ENCODE measurements at regions not wholly inside any gene's neighbourhood (a gene's known extent, or its start where the extent isn't known, plus 50 kb on each side); places are given as distances from the start of the nearest gene placed in this dataset.
"Not testable (repeated sequence)": the region's sequence is repeated elsewhere in the genome, so short reads cannot be mapped to it uniquely, and the experiment has no call there.

- Histone ChIP-seq H3K4me1 (ENCODE audit: low read depth, poor library complexity, severe bottlenecking) (no peaks in the 10 kb centered on the region), H2AFZ (ENCODE audit: low read depth) (no peak overlapping the region), H3K4me3 (IDR thresholded peaks at IDR 0.05; ENCODE audit: insufficient read depth, low read depth, low read length) (no peak overlapping the region), H4K20me1 (ENCODE audit: insufficient read depth) (no peaks in the 10 kb centered on the region), H3K9ac (no peak overlapping the region), H3K4me2 (no peak overlapping the region), H3K27ac (no peak overlapping the region), H3K79me2 (ENCODE audit: insufficient read depth, low read depth) (no peaks in the 10 kb centered on the region), H3K36me3 (ENCODE audit: insufficient read depth) (no peaks in the 10 kb centered on the region), H3K27me3 (ENCODE audit: insufficient read depth, low read depth) (no peaks in the 10 kb centered on the region)
- TF ChIP-seq CTCF (conservative IDR thresholded peaks at IDR 0.05; ENCODE audit: low read depth, low read length): no peak
Observed at GRCh38 chr3:115204475-115204874, 57.4 kb upstream of the ZBTB20 start.

GRCh38 chr3:115208066-115208750 is 61.1 kb upstream of the ZBTB20 start:
- H3K79me2 ChIP-seq (ENCODE audit: insufficient read depth, low read depth): no peaks in the 10 kb centered on the region
- no peaks in the 10 kb centered on the region for H3K27me3 ChIP-seq (ENCODE audit: insufficient read depth, low read depth)
- no peak overlapping the region for H3K4me3 ChIP-seq (IDR thresholded peaks at IDR 0.05; ENCODE audit: insufficient read depth, low read depth, low read length)
- H3K4me2 ChIP-seq: no peak overlapping the region
- H4K20me1 ChIP-seq (ENCODE audit: insufficient read depth): no peaks in the 10 kb centered on the region
- H2AFZ ChIP-seq (ENCODE audit: low read depth): no peak overlapping the region
- no peak overlapping the region for H3K27ac ChIP-seq
- no peak overlapping the region for H3K9ac ChIP-seq
- peaks cover 4% of the 10 kb centered on the region for H3K4me1 ChIP-seq (ENCODE audit: low read depth, poor library complexity, severe bottlenecking)
- no peaks in the 10 kb centered on the region for H3K36me3 ChIP-seq (ENCODE audit: insufficient read depth)
- no peak for TF ChIP-seq CTCF (conservative IDR thresholded peaks at IDR 0.05; ENCODE audit: low read depth, low read length)

- H3K79me2 ChIP-seq (ENCODE audit: insufficient read depth, low read depth): no peaks in the 10 kb centered on the region
- H3K4me1 ChIP-seq (ENCODE audit: low read depth, poor library complexity, severe bottlenecking): peaks cover 9% of the 10 kb centered on the region
- H2AFZ ChIP-seq (ENCODE audit: low read depth): no peak overlapping the region
- H3K36me3 ChIP-seq (ENCODE audit: insufficient read depth): no peaks in the 10 kb centered on the region
- H3K4me2 ChIP-seq: no peak overlapping the region
- no peak overlapping the region for H3K9ac ChIP-seq
- no peaks in the 10 kb centered on the region for H4K20me1 ChIP-seq (ENCODE audit: insufficient read depth)
- TF ChIP-seq CTCF (conservative IDR thresholded peaks at IDR 0.05; ENCODE audit: low read depth, low read length): no peak
- H3K27me3 ChIP-seq (ENCODE audit: insufficient read depth, low read depth): no peaks in the 10 kb centered on the region
- no peak overlapping the region for H3K4me3 ChIP-seq (IDR thresholded peaks at IDR 0.05; ENCODE audit: insufficient read depth, low read depth, low read length)
- no peak overlapping the region for H3K27ac ChIP-seq
Observed at GRCh38 chr3:115211810-115212492, 64.9 kb upstream of the ZBTB20 start.

- H3K4me2 ChIP-seq: no peak overlapping the region
Observed at GRCh38 chr3:115212615-115213014, 65.5 kb upstream of the ZBTB20 start.

GRCh38 chr3:115213052-115213451 is 66.0 kb upstream of the ZBTB20 start:
- H2AFZ ChIP-seq (ENCODE audit: low read depth); H3K79me2 ChIP-seq (ENCODE audit: insufficient read depth, low read depth); H3K4me3 ChIP-seq (IDR thresholded peaks at IDR 0.05; ENCODE audit: insufficient read depth, low read depth, low read length); H3K4me2 ChIP-seq; H3K27me3 ChIP-seq (ENCODE audit: insufficient read depth, low read depth); H3K36me3 ChIP-seq (ENCODE audit: insufficient read depth); H3K27ac ChIP-seq; H3K9ac ChIP-seq; H4K20me1 ChIP-seq (ENCODE audit: insufficient read depth): not testable (repeated sequence)
- H3K4me1 ChIP-seq (ENCODE audit: low read depth, poor library complexity, severe bottlenecking): peaks cover 19% of the 10 kb centered on the region

More at GRCh38 chr3:115212615-115213014, 65.5 kb upstream of the ZBTB20 start:
- no peaks in the 10 kb centered on the region for H3K36me3 ChIP-seq (ENCODE audit: insufficient read depth)
- no peaks in the 10 kb centered on the region for H3K27me3 ChIP-seq (ENCODE audit: insufficient read depth, low read depth)
- H3K9ac ChIP-seq: no peak overlapping the region
- no peak for TF ChIP-seq CTCF (conservative IDR thresholded peaks at IDR 0.05; ENCODE audit: low read depth, low read length)
- H3K4me1 ChIP-seq (ENCODE audit: low read depth, poor library complexity, severe bottlenecking): peaks cover 15% of the 10 kb centered on the region
- no peaks in the 10 kb centered on the region for H3K79me2 ChIP-seq (ENCODE audit: insufficient read depth, low read depth)
- no peaks in the 10 kb centered on the region for H4K20me1 ChIP-seq (ENCODE audit: insufficient read depth)
- H3K4me3 ChIP-seq (IDR thresholded peaks at IDR 0.05; ENCODE audit: insufficient read depth, low read depth, low read length): no peak overlapping the region
- H3K27ac ChIP-seq: no peak overlapping the region
- no peak overlapping the region for H2AFZ ChIP-seq (ENCODE audit: low read depth)
